ENCODE measurements at regions not wholly inside any gene's neighbourhood (a gene's known extent, or its start where the extent isn't known, plus 50 kb on each side); places are given as distances from the start of the nearest gene placed in this dataset.

- TF ChIP-seq CTCF (conservative IDR thresholded peaks at IDR 0.05; ENCODE audit: low read length), result peak; percentile 20; the same call in 1 of the 2 replicates
- H3K4me3 ChIP-seq (ENCODE audit: low read length), result no peak overlapping the region
- DNase-seq (ENCODE audit: low read depth), result no peak
These were observed 163.5 kb upstream of the NT5C1B start for GRCh38 chr2:18752667-18753422.

- peak; percentile 27 for DNase-seq (ENCODE audit: low read depth)
- TF ChIP-seq CTCF (conservative IDR thresholded peaks at IDR 0.05; ENCODE audit: low read length), result no peak
- H3K4me3 ChIP-seq (ENCODE audit: low read length), result no peak overlapping the region
These were observed 162.7 kb upstream of the NT5C1B start for GRCh38 chr2:18752022-18752493.

DNA sequence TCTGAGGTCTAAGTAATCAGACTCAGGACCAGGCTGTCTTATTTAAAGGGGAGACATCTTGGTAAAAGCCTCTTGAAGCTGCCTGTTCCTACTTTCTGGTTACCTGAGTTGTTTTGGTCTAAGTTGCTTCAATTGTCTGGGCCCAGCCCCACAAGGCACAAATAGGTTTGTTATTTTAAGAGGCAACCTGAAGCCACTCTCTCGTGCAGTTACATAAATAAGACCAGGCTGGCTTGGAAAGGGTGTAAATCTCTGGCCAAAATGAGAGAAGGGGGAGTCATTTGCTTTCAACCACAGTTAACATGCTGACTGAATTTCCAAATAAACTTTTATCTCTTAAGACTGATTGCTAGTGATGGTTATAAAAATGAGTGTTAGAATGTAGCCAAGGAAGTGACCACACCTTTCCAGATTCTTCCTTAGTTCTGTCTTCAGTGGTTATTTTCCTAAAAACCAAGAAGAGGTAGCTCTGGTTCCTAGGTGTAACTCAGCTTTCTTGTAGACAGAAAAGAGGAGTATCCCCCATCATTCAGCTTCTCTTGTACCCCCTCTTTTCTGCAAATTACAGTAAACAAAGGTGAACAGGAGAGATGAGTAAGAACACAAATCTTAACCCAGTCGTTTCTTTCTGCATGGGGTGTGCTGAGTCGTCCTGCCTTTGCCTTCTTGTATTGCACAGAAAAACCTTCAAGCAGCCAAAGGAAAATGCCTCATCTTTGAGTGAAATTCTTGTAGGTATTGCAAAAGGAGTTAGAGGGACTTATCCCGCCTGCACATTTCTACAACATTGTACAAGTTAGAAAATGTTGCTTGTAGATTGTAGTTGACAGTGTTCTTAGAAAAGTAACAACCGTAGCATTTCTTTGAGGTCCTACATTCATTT lies 161.5 kb upstream of the NT5C1B start:
- TF ChIP-seq CTCF (conservative IDR thresholded peaks at IDR 0.05; ENCODE audit: low read length), result no peak
- DNase-seq (ENCODE audit: low read depth), result peak; percentile 63
- H3K4me3 ChIP-seq (ENCODE audit: low read length), result no peak overlapping the region

DNA sequence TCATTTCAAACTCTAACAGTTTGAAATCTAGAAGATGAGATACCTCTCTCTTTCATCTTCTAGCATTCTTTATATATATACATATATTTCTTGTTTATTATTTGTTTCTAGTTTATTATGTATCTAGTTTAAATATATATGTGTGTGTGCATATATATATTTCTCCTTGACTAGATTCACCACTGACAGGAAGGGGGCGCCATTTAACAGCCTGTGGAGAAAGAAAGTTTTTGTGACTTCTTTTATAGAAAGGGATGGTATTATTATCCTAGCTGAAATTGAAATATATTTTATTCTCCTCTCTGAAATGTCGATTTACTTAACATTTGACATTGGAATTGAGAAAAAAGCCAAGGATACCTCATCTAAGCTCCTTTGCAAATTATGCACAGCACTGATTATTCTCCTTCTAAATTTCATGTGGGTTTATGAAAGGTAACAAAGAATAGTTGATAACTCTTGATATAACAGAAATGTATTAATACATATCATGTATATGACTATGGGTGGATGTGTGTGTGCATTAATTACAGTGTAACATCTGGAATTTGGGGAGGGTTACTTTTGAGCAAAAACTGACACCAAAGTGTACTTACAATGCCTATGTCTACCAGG lies 160.7 kb upstream of the NT5C1B start:
- TF ChIP-seq CTCF (conservative IDR thresholded peaks at IDR 0.05; ENCODE audit: low read length), result peak; percentile 84
- DNase-seq (ENCODE audit: low read depth), result peak; percentile 62
- H3K4me3 ChIP-seq (ENCODE audit: low read length), result no peak overlapping the region

DNA sequence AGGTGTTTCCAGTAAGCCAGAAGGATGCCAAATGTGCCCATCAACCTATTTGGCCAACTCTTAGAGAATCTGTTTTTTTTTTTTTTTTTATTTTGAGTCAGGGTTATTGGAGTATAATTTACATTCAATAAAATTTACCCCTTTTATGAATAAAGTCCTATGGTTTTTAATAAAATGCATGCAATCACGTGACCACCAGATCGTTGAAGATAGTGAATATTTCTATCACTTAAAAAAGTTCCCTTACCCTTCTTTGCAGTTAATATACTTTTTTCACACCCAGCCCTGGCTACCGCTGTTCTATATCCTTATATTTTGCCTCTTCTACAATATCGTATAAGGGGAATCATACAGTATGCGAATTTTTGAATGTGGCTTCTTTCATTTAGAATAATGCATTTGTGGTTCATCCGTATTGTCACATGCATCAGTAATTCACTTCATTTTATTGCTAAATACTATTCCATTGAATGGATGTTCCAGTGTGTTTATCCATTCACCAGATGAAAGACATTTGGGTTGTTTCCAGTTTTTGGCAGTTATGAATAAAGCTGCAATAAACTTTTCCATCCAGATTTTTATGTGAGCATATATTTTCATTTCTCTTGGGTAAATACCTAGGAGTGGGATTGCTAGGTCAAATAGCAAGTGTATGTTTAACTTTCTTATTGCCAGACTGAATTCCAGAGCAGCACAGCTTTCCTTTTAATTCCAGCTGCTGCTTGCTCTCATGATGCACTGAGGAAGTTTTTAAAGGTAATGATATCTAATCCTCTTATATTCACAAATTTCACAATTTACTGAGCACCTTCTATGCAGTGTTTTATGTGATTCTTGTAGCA lies 156.3 kb upstream of the NT5C1B start:
- TF ChIP-seq CTCF (conservative IDR thresholded peaks at IDR 0.05; ENCODE audit: low read length), result no peak
- DNase-seq (ENCODE audit: low read depth), result no peak

GRCh38 chr2:18741895-18742732 lies 152.7 kb upstream of the NT5C1B start:
- no peak overlapping the region for H3K4me3 ChIP-seq (ENCODE audit: low read length)
- DNase-seq (ENCODE audit: low read depth), result no peak
- peak; percentile 37 for TF ChIP-seq CTCF (conservative IDR thresholded peaks at IDR 0.05; ENCODE audit: low read length)

More for the DNA sequence above, 156.3 kb upstream of the NT5C1B start:
- H3K4me3 ChIP-seq (ENCODE audit: low read length), result no peak overlapping the region
